ENCODE measurements at regions not wholly inside any gene's neighbourhood (a gene's known extent, or its start where the extent isn't known, plus 50 kb on each side); places are given as distances from the start of the nearest gene placed in this dataset.
"Not testable (repeated sequence)": the region's sequence is repeated elsewhere in the genome, so short reads cannot be mapped to it uniquely, and the experiment has no call there.

DNA sequence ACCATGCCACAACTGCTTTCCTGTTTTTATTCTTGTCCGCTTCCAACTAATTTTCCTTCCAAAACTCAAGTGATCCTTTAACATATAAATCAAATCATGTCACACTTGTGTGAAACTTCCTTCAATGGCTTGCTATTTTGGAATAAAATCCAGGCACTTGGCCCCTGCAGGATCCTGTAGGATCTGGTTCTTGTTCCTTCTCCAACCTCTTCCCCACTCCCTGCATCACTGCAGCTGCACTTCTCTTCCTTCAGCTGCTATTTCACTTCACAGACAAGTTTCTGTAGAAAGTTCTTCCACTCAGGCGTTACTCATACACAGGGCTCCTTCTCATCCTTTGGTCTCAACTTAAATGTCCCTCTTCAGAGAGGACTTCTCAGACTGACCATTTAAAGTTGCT is 239.7 kb upstream of the BTG1 start:
- DNase-seq: no peak

DNA sequence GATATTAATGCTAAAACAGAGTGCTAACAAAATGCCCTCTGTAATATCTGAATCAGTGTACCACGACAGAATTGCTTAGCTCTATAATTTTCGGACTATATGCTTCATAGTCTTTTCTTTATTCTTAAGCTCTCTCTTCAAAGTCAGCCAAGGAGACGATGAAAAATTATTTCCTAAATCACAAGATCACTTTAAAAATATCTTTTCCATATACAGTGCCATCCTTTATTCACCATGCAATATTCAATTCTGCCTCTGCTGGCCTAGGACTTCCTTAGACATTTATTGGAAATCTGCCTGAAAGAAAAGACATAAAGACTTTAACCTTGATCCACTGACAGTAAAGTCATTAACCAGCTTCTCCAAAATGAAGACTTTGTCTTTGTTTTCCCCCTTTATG is 238.9 kb upstream of the BTG1 start:
- DNase-seq: no peak

DNA sequence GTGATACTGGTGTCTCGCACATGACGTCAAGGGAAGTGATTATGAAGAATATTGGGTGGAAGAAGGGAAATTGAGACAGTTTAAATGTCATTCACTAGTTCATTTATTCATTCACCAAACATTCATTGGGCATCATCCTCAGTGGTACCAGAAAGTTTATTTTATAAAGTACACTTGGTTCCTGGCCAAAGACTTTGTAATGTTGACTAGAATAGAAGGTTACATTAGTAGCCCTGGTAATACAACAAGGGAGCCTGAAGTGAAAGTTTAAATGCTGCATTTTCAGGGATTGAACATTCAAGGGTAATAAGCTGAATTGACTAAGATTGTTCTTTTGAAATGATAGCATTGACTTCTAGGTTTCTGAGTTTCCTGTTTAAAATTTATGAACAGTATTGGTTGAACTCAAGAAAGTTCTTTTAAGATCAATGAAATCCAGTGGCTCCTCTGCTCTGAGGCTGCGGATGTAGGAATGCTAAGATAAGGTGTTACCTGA is 236.8 kb upstream of the BTG1 start:
- no peak for DNase-seq

DNA sequence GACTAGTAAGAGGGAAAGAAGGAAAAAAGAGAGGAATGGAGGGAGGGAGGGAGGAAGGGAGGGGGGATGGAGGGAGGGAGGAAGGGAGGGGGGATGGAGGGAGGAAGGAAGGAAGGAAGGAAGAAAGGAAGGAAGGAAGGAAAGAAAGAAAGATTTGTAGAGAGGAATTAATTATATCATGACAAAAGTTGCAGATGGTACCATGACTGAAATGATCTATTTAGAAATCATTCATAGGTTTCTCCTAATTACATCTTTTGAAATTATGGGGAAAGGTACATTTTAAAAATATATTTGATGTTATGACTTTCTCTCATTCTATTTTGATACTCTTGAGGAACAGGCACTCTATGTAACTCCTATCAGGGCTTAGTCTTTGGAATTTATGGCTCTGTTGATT is 236.2 kb upstream of the BTG1 start:
- no peak for DNase-seq

DNA sequence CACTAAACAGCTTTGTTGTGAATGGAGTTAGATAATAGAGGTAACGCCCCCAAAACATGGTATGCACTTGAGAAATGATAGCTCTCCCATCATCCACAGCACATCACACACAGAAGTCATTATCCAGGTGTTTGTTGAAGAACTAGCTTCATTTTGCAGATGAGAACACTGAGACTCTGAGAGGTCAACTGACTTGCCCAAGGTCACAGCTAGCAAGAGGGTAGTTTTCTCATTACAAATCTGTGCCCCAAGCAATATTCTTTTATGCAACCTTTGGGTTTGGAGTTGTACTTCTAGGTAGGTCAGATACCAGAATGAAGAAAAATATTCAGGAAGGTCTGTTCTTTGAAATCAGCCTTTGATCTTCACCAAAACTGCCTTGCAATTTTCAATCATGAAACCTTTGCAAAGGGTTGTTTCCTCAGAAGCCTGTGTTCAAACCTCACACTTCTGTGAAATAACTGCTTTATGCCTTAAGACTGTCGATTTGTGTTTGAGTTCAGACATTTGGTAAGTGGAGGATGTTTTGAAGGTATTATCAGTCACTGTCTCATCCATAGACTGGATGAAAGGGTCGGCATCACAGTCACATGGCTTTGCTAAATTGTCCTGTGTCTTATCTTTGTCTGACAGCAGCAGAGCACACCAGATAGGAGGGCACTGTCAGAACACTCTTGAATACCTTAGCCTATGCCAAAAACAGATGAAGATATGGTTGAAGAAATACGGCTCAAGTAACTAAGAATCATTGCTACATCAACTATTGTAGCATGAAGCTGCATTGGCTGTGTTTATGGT is 233.2 kb upstream of the BTG1 start:
- no peak for DNase-seq

DNA sequence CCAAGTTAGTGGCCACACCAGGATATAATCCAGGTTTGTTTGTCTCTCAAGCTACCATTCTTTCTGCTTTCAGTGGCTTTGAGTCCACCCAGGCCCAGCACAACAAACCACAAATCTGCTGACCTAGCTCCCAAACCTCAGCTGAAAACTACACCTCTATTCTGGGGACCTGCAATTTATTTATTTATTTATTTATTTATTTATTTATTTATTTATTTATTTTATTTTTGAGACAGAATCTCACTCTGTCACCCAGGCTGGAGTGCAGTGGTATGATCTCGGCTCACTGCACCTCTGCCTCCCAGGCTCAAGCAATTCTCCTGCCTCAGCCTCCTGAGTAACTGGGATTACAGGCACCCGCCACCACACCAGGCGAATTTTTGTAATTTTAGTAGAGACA is 229.9 kb upstream of the BTG1 start:
- not testable (repeated sequence) for DNase-seq

DNA sequence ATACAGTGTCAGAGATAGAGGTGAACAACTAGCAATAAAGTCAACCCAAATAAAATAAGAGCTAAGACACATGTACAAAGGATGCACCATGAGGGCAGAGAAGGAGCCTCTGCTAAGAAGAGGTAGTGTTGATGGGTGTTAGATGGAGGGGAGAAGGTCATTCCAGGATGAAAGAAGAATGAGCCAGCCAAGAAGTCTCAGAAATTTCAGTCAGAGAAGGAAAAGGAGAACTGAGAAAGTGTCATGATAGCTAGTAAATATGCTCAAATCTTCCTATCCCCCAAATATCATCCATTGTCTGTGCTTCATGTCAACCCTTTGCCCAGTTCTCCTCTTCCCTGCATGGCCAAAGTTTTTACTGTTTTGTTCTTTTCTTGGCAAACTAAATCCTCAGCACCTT is 225.2 kb upstream of the BTG1 start:
- DNase-seq: no peak

DNA sequence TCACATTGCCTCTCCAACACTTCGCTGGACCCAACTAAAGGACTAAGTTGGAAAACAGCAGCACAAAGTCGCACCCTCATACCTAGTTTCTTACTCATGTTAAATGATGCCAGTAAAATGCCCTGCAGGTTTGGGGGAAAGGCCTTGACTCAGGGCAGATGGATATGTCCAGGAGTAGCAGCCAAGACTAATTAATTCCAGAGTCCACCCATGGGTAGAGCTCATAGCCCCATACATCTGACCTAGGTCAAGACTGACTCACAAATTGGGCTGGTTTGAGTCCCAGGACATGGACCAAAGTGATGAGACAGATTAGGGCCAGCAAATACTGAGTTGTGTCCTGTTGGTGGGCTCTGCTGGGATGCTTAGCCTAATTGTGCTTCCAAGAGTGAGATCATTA is 224.0 kb upstream of the BTG1 start:
- DNase-seq: no peak

DNA sequence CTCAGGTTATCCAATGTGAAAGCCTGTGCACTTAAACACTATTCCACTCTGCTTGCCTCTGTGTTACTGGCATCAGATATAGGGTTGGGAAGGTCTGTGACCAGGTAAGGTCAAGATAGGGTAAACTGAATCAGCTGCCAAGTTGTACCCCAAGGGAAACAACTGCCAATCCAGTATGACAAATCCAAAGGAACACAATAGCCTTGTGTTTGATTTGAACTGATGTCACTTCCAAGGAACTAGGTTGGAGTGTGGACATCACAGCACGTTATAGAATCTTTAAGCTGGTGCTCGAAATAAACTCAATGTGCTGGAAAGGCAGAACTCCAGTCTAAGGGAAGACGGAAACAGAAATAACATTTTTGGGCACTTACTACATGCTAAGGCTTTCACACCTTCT is 223.4 kb upstream of the BTG1 start:
- DNase-seq: no peak

DNA sequence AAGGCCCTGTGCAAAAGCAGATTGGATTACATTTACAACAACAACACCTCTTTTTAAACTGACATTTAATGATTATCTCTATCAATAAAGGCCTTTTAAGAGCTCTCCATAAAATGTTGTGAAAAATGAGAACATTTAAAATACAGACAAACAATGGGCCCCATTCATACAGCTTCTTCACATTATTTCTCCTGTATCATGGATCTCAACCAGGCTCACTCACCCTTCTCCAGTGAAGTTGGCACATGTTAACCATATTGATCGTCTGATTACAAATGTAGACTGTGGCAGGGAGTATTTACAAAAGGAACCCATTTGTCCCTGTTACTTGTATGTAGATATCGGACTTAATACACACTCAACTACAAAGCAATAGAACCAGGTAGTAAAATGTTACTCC is 220.2 kb upstream of the BTG1 start:
- DNase-seq: no peak

DNA sequence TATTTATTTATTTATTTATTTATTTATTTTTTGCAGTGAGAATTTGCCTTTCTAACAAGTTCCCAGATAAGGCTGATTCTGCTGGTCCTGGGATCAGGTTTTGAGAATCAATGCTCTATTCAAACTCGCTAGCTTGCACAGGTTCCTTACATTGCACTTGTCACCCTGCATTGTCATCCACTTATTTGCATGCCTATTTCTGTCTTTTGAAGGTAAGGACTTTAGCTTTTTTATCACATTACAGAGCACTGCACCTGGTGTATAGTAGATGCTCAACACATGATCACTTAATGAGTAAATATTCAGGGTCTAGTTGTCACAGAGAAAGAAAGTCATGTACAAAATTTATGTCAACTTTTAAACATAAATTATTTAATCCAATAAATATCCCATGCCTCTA is 219.7 kb upstream of the BTG1 start:
- DNase-seq: no peak

DNA sequence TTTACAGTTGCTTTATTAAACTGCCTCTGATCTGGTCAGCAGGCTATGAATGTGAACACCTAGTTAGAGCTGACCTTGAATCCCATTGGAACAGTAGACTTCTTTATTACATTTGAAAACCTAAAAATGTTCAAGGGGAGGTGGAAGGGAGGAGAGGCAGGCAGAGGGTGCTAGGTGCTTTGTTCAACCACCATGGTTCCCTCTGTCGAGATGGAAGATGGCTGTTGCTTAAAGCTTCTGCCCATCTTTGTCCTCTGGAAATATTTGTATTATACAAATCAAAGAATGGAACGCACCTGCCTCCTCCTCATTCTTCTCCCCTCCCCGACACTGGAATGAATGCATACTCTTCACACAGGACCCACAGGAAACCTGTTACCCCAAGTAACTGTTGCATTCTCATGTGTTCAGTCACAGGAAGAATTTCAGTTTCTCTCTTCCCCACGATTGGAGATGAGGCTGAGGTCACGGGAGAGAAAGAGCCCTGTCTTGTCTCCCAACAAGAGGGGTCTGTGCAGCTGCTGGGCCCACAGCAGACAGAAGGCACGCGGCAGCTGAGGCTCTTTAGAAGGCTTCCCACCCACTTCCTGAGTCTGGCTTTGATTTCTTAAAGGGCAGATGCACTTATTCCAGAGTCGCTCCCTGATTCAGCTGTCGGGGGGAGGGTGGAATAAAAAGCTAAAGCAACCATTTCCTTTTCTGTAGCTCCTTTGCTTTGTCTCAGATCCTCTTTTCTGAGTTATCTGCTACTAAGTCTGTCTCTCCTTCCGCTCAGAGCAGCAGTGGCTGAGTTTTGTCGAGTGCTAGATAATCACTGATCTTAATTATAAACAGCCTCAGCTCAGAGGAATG is 217.9 kb upstream of the BTG1 start:
- peak; percentile 38 for DNase-seq

DNA sequence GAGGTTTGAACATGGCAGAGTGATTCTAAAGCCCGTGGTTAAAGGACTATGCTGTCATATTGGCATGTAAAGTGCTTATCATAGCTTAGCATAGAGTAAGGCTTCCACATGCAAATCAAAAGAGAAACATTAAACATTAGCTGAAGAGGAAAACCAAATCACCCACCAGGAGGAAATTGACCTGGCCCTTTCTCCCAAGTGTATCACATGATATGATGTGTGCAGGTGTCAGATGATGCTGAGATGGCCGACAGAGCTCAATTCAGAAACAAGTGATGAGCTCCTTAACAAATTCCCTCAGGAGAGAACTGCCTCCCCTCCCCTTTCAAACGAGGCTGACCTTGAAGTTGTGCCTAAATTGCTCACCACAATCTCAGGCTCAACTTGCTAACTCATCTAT is 217.1 kb upstream of the BTG1 start:
- DNase-seq: no peak

DNA sequence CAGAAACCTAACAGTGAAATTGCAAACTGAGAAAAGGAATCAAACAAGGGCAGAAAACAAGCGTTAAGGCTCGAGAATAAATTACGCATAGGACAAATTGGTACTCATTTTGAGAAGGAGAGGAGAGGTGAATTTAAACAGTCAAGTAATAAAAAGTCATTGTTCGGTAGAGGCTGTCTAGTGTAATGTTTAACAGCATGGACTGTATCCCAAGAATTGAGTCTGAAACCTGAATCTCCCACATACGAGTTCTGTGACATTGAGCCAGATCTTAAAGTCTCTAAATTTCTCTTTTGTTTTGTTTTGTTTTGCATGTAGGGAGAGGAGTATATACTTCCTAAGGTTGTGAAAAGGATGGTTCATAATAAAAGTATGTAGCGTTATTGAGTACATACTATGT is 216.5 kb upstream of the BTG1 start:
- no peak for DNase-seq

DNA sequence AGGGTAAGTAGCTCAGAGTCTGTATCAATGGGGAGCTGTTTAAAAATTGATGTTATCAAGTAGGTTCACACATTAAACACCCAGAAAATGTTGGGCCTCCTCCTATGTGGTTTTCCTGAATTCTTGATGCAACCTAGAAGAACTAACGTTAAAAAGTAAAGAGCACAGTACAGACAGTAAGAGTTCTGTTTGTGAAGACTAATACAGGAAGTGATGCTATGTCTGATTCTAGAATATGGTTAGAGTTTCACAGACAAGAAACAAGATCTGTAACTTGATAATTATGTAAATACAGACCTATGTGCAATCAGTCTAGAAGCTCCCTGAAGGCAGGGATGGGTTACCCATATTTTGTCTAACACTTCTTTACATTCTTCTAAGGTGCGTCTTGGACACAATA is 214.9 kb upstream of the BTG1 start:
- DNase-seq: no peak

DNA sequence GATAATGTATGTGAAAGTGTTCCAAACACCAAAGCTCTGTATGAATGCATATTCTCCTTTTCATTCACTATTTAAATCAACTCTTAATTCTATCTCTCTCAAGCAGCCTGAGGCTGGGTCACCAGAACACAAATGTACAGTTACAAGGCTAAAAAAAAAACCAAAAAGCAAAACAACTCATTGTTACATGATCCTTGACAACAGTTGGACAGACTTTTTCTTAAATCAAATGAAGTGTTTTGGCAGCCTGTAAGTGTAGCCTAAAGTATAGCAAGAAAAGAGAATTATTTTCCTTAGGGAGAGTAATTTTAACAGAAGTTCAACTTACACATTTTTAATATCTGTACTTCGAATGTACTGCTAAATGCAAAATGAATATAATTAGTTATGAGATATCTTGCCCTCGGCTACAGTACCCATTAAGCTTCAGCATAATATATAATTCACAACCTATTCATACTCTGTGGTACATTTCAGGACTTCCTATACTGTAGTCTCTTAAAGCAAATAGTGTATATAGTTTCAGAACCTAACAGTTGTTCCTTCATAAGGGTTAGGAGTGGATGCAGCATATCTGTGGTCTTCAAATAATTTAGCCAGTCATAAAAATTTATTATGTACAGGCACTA is 214.0 kb upstream of the BTG1 start:
- no peak for DNase-seq

DNA sequence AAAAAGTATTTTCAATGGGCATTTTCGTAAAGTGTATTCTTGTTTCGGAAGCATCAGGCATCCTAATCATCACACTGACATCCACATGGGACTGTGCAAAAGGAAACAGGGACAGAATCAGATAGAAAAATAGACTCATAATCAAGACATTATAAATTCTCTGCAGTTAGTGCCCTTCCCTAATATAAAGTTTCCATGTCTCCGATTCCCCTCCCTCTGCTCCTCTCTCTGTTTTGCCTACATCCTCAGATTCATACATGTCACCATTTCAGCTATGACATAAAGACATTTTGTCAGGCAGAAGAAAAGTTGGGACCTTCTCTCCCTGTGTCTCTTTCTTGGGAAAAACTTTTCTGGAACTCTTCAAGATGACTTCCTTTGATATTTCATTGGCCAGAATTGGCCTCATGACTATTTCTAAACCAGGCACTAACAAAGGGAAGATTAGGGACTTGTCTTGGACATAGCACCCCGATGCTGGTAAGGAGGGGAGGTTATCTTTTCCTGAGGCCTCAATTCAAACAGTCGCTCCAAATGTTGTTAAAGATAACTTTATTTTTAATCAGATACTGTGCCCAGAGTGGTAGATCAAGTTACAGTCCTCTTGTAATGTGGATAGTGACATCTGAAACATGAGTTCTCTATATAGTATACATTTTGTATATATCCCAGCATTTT is 212.1 kb upstream of the BTG1 start:
- no peak for DNase-seq

DNA sequence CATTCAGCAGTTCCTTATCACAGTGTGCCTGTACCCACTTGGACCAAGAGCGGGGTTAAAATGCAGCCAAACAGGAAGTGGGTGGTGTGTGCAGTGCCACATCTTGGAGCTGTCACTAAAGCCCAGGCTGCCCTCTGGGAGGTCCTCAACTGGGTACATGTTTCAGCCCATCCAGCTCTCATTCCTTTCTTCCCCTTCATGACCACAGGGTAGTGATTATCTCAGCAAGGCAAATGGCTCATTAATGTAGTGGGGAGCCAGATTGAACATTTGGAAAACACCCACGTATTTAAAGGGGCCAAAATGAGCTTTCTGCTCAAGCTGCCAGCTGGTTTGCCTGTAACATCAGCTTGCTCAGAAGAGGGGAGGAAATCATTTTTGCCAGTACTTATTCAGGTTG is 210.8 kb upstream of the BTG1 start:
- DNase-seq: no peak

DNA sequence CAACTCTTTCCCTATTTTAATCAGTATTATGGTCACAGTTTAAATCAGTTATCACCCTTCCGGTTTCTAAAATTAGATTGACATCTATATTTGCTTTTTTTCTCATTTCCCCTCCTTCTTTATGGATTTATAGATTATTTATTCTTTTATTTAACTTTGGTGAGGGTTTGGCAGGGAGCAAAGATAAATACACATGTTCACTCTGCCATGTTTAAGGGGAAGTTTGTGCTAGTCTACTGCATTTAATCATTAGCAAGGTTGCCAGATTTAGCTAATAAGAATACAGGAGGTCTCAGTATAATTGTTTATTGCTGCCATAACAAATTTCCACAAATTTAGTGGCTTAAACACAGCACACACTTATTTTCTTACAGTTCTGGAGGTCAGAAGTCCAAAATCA is 204.0 kb upstream of the BTG1 start:
- no peak for DNase-seq

DNA sequence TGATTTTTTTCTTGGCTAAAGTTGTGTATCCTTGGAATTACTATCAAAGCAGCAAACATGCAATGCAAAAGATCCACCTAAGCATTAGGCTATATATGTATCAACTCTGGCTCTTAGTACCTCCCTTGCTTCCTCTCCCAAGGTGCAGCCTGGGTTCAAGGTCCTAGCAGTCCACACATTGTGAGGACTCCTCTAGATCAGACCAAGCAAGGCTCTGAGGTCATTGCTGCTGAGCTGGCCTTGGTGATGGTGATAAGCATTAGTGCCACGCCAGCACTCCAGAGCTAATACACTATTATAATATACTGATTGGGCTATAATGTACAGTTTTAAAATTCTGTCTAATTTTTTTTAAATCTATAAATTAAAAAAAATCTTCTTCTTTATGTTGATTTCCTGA is 196.9 kb upstream of the BTG1 start:
- no peak for DNase-seq

DNA sequence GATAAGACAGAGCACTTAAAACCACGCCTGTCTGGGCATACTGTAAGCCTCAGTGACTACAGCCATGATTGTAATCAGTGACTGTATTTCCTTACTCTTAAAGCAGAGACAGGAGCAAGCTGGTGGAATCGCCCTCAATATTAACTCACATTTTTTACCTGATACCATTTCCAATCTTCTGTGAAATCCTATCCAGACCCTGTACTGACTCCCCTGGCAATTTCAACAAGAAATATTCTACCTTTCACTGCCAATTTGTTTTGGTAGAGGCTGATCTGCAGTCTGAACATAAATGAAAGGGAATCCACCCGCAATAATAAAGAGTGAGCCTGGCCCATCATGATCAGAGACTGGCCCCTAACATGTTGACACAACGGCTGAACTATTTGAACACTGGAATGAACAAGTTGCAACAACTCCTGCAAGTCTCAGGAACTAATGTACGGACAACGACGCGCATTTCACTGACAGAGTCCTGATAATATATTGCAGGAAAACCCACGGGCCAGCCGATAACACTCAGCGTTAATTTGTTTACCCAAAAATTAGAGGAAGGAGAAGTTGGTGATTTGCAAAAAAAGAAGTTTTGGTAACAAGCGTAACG is 195.5 kb upstream of the BTG1 start:
- no peak for DNase-seq

DNA sequence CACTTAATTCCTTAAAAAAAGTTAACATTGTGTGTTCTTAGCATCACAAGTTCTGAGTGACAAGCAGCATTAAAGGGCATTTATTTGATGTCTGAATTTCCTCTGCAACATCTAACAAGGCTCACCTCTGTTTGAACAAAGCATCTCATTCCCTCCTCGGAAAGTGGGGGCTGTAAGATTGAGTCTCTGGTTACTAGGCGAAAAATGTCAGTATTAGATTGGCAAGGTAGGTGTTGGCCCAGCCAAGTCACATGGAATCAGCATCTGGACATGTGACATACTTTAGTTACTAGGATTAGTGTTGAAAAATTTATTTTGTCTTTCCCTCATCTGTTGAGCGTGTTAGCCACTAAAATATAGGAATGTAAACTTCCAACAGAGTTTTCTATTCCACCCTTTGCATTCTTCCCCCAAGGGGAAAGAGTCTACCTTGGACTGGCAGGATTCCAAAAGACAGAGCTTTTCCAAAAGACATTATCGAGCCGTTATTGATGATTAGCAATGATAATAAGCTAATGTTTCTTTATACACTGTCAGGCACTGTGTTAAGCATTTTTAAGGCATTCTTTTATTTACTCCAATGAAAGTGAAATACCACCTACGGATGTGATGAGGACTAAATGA is 194.9 kb upstream of the BTG1 start:
- DNase-seq: no peak
